NCI-H82 treated with DMSO at 0.1 percent for 48 hours (cell line): ENCODE measurements at regions not wholly inside any gene's neighbourhood (a gene's known extent, or its start where the extent isn't known, plus 50 kb on each side); places are given as distances from the start of the nearest gene placed in this dataset.

Experiments used
- DNase-seq: peaks from one replicate; lab custom pipeline; 2025; ENCODE audit not compliant: unreplicated experiment; lab: John Stamatoyannopoulos, UW

GRCh38 chr2:175571078-175571653 lies 389.7 kb upstream of the ATP5MC3 start:
- DNase-seq = no peak

DNA sequence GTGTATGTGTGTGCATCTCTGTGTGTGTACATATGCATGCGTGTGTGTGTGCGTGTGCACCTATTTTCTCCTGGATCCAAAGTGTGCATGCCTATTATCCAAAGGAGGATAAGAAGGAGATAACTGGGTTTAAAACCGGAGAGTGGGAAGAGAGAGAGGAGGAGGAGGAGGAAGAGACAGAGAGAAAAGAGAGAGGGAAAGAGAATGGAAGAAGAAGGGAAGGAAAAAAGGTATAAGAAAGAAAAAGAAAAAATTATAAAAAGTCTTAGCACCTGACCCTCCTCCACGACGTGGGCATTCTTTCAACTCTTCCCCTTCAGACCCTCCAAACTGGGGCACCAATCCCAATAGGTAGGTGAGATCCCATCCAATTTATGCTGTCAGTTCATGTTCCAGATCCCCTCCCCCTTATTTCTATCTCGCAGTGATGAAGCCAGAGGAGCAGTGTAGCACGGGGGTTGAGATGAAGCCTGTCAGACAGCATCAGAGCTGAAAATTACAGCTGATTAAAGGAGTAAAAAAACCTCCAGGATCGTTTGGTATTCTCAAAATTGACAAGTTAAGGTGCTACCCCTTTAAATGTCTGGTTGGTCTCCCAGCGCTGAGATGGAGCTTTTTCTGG lies 386.7 kb upstream of the ATP5MC3 start:
- DNase-seq = no peak

DNA sequence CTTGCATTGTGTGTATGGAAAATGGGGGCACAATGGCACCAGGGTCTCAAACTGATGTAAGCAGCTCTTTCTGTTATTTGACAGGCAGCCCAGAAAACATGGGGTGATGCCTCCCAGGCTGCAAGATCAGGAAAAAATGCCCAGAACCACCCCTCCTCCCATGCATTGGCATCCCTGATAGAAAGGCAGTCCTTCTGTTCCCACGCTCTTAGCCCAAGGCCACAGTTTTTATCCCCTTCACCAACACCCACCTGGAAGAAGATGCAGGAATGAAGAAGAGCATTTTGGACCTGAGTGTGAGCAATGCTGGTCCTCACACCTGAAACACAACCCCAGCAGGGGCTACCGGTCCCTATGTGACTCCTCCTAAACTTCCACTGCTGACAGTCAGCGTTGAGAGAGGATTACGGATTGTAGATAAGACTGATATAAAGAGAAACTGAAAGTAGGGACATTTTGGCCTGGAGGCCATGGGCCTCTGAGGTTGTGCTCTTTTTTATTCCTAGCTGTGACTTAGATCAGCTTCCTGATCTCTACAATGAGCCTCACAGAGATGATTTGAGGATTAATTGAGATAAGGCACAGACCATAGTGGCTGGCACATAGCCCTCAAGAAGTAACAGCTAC lies 386.0 kb upstream of the ATP5MC3 start:
- no peak for DNase-seq

DNA sequence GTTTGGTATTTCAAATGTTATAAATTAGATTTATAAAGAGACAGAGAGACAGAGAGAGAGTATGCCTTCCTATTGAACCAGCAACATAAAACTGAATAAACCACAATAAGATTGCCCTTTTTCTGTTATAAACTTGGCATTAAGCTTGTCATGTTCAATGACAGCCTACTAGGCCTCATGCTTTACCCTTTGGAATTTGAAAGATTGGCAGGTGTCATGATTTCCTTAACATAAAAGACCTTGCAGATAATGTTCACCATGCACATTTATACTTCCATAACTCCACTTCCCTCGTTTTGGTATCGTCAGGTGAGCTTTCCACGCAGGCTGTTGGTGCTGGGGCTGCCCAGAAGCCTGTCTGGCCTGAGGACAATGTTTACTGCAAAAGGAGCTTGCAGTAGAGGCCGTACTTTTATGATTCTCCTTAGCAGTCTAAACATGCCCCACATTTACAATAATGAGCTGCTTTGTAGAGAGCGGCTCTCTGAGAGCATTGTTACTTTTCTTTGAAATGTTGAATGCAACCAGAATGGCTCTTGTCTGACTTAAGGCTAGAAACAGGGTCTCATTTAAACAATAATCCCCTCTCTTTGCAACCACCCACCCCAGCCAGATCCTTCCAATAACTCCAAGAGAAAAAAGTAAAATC lies 379.1 kb upstream of the ATP5MC3 start:
- no peak for DNase-seq

DNA sequence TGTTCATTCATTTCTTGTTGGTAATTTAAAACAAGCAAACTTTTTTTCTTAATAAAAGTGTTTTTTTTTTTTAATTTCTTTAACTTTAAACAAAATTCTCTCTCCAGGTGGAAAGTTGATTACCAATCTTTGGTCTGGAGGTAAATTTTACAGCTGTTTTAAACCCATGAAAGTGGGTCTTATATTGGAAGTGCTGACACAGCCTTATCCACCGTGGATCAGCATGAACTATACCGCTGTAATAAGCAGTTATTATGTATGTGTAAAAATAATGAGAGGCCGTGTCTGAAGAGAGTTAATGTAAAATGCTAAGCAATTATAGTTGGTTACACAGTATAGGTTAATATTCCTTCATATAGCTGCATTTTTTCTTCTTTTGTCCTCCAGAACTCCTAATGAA lies 378.1 kb upstream of the ATP5MC3 start:
- no peak for DNase-seq

GRCh38 chr2:175557810-175558377 lies 376.4 kb upstream of the ATP5MC3 start:
- no peak for DNase-seq

DNA sequence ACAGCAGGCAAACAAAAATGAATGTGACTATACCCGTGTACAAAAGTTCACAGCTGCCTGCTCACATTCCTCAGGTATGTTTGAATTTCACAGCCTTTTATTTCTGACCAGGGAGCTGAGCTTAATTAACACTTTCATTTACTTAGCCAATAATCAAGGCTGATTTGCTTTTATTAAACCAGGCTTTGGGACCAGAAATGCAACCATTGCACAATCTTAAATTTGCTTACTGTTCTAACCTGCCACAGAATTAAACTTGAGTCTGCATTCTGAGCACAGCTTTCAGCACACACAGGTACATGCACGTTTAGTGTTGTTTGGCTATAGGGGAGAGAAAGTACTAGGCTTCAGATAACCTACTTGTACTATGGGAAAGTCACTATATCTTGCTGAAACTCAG lies 372.4 kb upstream of the ATP5MC3 start:
- DNase-seq = no peak

DNA sequence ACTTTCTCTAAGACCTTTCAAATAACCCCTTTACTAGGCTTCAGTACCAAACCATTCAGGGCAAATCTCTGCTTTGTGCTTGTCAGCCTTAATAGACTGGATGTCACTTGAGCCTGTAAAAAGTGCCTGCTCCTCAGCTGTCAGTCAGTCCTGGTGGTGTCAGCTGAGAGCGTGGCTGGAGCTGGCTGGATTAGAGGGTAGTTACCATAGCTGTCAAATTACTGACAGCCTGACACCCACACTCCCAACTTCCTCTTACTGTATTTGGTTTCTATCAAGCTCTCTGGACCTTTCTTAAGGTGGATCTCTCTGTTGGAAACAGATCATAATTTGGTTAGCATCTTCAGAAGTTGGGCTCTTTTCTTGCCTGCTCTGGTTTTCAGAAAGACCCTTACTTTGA lies 371.4 kb upstream of the ATP5MC3 start:
- no peak for DNase-seq

DNA sequence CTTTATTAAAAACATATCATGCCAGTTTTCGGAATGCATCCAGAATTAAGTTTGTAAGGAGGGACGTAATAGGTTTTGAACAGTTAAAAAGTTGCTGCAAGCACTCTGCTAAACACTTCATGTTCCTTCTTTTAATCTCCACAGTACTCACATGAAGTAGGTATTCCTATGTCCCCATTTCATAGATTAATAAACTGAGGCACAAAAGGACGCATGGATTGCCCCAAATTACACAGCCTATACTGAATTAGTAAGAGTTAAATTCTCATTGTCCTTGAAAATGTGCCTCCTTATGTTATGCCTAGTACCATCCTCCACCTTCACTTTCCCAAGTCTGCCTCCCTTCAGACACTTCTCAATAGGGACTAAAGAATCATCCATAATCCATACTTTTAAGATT lies 358.9 kb upstream of the ATP5MC3 start:
- DNase-seq = no peak

- DNase-seq = no peak
Measured at GRCh38 chr2:175539122-175539521, 357.6 kb upstream of the ATP5MC3 start.

DNA sequence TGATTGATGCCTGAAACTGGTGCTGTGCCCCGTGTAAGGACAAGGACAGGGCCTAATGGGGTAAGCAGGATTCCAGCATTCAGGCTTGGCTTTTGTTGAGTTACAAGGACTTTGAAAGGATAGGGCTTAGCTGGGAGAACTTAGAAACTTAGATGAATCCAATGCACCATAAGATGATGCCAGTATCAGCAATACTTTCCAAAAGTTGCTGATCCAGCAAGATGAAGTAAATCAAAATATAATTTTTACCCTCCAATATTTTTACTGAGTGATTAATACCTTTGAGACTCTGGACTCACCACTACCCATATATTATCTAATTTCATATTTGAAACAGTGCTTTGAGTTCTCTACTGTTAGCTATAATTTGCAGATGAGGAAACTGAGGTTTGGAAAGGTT lies 354.5 kb upstream of the ATP5MC3 start:
- no peak for DNase-seq

GRCh38 chr2:175535631-175536030 lies 354.1 kb upstream of the ATP5MC3 start:
- DNase-seq = peak; percentile 3

GRCh38 chr2:175525975-175526374 lies 344.5 kb upstream of the ATP5MC3 start:
- DNase-seq = no peak

GRCh38 chr2:175523001-175523400 lies 341.5 kb upstream of the ATP5MC3 start:
- DNase-seq = no peak

DNA sequence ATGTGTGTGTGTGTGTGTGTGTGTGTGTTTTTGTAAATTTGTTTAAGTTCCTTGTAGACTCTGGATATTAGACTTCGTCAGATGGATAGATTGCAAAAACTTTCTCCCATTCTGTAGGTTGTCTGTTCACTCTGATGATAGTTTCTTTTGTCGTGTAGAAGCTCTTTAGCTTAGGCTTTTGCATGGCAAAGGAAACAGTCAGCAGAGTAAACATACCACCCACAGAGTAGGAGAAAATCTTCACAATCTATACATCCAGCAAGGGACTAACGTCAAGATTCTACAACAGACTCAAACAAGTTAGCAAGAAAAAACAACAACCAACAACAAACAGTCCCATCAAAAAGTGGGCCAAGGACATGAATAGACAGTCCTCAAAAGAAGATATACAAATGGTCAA lies 336.7 kb upstream of the ATP5MC3 start:
- no peak for DNase-seq

DNA sequence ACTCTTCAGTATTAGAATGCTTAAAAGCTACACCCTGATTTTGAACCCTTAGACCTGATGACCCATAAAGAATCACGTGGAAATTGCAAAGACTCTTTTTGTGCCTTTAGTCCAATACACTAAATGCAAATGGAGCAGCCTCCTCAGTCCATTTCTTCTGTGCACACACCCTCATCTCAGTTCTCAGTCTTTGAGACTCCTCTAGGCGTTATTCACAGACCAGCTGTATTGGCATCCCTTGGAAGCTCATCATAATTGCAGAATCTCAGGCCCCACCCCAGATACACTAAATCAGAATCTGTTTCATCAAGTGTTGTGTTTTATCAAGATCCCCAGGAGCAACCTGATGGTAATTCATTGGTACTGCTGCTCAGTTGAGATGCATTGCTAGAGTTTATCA lies 335.0 kb upstream of the ATP5MC3 start:
- DNase-seq = no peak

GRCh38 chr2:175500255-175500654 lies 318.7 kb upstream of the ATP5MC3 start:
- DNase-seq = no peak

DNA sequence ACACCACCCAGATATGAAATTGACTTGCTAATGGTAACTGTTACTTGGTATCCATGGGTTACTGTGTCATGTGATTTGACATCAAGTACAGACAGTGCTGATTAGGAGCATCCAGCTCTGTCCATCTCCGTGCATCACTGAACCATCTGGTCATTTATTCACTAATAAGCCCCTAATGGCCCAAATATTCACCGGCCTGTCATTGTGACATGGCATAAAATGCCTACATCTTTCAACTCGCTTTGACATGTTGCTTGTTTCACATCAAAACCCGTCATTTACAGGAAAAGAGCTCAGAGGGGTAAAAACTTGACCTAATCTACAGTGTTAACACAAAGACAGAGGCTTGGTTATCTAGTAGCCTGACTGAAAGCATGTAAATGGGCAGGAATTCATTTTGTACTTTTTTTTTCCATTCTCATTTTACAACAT lies 308.9 kb upstream of the ATP5MC3 start:
- DNase-seq = no peak

- DNase-seq = no peak
Measured at GRCh38 chr2:175478096-175478768, 296.7 kb upstream of the ATP5MC3 start.

DNA sequence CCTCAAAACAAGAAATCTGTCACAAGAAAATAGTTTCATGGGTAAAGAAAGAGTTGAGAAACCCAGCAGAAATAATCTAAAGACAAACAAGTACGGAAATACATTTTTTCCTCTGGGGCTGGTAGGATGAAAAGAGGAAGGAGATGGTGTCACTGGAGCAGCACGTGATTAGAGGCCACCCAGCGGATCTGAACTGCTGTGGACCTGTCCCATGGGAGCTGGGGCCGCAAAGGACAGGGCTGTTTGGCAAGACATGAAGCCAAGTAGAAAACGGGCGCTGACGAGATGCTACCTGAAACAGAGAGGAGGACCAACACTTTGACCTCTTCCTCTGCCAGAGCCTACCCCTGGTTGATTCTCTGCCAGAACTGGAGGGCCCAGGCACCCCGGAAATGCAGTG lies 295.4 kb upstream of the ATP5MC3 start:
- DNase-seq = no peak

DNA sequence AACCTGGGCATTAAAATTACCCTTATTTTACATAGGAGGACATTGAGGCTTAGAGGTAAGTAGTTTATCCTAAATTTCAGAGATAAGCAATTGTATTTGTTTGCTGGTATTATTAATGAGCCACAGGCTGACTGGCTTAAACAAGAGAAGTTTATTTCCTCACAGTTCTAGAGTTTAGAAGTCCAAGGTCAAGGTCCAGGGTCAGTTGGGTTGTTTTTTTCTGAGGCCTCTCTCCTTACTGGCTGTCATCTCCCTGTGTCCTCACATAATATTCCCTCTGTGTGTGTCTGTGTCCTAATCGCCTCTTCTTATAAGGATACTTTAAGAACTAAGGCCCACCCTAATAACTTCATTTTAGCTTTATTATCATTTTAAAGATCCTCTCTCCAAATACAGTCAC lies 294.9 kb upstream of the ATP5MC3 start:
- DNase-seq = no peak
